Mesenteric fat pad (tissue), 1 donor: ENCODE measurements at regions not wholly inside any gene's neighbourhood (a gene's known extent, or its start where the extent isn't known, plus 50 kb on each side); places are given as distances from the start of the nearest gene placed in this dataset.
A peak's percentile ranks its signal among the peaks of the same experiment; 100 is the strongest.

Source experiments
- DNase-seq: peaks from one replicate; pipeline ENCODE4 v3.0.0-alpha.2; 2020; ENCODE audit warnings: low spot score
- donor health status: DM: yes; HTN: yes; CAD: no.

GRCh38 chr2:239677453-239678185 lies 276.8 kb upstream of the HDAC4 start:
- peak; percentile 82 for DNase-seq

- DNase-seq = peak; percentile 79
Observed at GRCh38 chr2:239676716-239677452, 276.1 kb upstream of the HDAC4 start.

GRCh38 chr2:239675826-239676715 lies 275.3 kb upstream of the HDAC4 start:
- DNase-seq = peak; percentile 84

GRCh38 chr2:239674981-239675825 lies 274.4 kb upstream of the HDAC4 start:
- DNase-seq = peak; percentile 74

- DNase-seq = peak; percentile 71
Observed at GRCh38 chr2:239674101-239674980, 273.5 kb upstream of the HDAC4 start.

GRCh38 chr2:239673641-239674040 lies 272.8 kb upstream of the HDAC4 start:
- DNase-seq = peak; percentile 81

- DNase-seq = peak; percentile 57
Observed at GRCh38 chr2:239671916-239672849, 271.4 kb upstream of the HDAC4 start.

- peak; percentile 55 for DNase-seq
Observed at GRCh38 chr2:239671471-239671870, 270.7 kb upstream of the HDAC4 start.

- DNase-seq = no peak
Observed at GRCh38 chr2:239670463-239671120, 269.8 kb upstream of the HDAC4 start.

- DNase-seq = peak; percentile 79
Observed at GRCh38 chr2:239669899-239670460, 269.2 kb upstream of the HDAC4 start.

GRCh38 chr2:239669181-239669898 lies 268.5 kb upstream of the HDAC4 start:
- DNase-seq = no peak

- DNase-seq = no peak
Observed at GRCh38 chr2:239668651-239669050, 267.8 kb upstream of the HDAC4 start.

GRCh38 chr2:239668042-239668441 lies 267.2 kb upstream of the HDAC4 start:
- peak; percentile 74 for DNase-seq

GRCh38 chr2:239667431-239667985 lies 266.7 kb upstream of the HDAC4 start:
- no peak for DNase-seq

GRCh38 chr2:239666855-239667376 lies 266.1 kb upstream of the HDAC4 start:
- DNase-seq = peak; percentile 85
